DMS114 treated with DMSO at 0.1 percent for 48 hours (cell line): ENCODE measurements at regions not wholly inside any gene's neighbourhood (a gene's known extent, or its start where the extent isn't known, plus 50 kb on each side); places are given as distances from the start of the nearest gene placed in this dataset.
"Not testable (repeated sequence)": the region's sequence is repeated elsewhere in the genome, so short reads cannot be mapped to it uniquely, and the experiment has no call there.

ENCODE experiments used
- DNase-seq: peaks from one replicate; lab custom pipeline; 2025; ENCODE audit not compliant: unreplicated experiment; lab: John Stamatoyannopoulos, UW

DNA sequence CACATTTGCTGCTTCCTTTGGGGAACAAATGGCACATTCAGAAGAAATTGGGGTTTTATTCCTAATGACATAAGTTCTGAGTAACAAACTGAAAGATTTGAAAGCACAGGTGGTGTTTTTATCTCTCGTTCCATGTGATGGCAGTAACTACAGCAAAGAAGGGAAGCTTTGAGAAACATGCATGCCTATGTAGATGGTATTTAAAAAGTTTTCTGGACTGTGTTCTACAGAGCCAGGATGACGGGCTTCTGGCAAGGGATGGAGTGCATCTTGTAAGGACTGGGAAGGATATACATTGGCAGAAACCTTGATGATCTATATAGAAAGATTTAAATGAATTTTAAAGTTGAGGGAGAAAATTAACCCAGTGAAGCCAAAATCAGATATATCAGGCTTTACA is 362.2 kb upstream of the ROPN1 start:
- DNase-seq, result no peak

DNA sequence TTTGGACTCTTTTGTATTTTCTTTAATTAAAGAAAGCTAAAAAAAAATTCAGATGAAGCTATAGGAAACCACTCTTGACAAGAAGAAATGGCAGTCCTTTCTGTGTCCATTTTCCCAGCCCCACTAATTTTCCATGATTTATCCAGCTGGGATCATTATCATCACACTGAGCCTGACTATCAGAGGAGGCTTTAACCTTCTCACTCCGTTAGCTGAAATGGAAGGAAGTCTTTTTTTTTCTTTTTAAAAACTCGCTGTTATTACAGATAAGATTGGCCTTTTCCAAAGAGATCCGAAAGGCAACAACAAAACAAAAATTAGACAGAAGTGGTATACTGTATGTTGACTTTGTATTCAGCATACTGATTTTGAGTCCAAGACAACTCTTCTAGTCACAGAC is 366.2 kb upstream of the ROPN1 start:
- DNase-seq, result no peak

DNA sequence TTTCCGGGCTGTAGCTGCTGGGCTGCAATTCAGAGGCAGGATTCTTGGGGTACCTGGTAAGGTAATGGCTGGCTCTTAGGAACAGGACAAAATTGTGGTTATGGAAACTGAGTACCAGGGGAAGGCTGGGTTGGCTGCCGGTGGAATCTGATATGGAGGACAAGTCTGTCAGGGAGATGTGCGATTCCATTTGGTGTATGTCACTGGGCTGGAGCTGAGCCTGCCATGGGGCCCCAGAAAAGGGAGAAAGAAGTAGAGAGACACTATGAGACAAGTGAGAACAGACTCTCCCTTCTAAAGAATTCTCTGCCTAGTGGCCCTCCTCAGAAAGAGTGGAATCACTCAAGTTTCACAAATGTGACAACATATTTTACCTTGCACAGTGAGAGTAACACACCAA is 368.2 kb upstream of the ROPN1 start:
- DNase-seq, result no peak

DNA sequence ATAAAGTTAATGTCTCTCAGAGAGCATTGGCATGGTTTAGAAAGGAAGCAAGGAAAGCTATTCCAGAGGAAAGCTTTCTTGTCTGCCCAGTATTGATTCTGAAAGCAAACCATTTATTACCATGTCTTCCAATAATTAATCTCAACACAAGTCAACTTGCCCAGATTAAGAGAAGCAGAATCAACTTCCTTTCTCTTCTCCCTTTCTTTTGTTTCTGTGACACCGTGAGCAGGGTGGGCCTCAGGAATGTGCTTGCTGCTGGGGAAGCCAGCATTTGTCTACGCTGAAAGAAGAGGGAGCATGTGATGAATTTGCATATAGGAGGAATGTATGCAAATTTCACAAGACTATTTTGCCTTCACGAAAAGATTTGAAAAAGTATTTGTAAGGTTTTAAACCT is 368.6 kb upstream of the ROPN1 start:
- DNase-seq, result no peak

DNA sequence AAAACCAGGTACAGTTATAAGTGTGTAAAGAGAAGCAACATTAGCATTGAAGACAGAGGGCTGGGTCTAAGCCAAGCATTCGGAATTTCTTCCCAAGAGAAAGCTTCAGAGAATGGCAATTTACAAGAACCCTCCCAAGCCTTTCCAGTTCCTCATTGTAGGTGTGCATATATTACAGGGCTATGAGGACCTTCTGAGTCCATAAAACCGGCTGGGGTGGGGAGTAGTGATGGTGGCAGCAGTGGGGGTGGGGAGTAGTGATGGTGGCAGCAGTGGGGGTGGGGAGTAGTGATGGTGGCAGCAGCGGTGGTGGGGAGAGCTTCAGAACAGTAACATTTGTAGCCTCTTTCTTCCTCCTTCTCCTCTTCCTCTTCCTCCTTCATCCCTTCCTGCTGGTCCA is 368.7 kb upstream of the UMPS start:
- no peak for DNase-seq

DNA sequence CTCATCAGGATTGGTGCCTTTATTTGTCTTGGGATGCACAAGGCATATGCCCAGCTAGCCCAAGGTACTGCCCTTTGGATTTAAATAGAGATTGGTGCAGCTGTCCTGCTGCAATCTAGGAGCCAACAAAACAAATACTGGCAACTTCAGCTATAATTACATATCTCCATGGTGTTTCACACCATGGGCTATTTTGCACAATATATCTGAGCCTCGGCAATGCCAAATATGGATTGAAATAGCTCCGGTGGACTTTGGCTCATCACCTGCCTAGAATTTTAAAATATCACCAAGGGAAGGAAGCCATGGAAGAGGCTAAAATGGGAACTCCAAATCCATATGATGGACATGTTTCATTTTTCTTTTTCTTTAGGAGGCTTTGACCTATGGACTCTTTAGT is 367.8 kb upstream of the UMPS start:
- DNase-seq, result no peak

DNA sequence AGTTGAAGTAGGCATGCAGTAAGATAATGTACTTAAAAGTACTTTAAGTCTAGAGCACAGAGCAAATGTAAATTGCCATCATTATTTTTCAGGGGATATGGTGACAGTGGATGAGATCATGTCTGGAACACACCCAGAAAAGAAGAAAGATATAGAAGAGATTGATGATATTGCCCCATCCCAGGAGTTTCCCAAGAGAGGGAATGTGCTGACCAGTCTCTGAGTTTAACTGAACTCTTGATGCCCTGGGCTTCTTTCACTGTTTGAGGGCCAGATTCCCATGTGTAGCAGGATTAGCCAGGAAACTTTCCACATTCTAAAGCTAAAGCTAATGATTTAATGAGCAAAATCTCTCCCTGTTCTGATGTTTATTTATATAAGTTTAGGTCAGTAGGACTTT is 366.8 kb upstream of the UMPS start:
- DNase-seq, result no peak

DNA sequence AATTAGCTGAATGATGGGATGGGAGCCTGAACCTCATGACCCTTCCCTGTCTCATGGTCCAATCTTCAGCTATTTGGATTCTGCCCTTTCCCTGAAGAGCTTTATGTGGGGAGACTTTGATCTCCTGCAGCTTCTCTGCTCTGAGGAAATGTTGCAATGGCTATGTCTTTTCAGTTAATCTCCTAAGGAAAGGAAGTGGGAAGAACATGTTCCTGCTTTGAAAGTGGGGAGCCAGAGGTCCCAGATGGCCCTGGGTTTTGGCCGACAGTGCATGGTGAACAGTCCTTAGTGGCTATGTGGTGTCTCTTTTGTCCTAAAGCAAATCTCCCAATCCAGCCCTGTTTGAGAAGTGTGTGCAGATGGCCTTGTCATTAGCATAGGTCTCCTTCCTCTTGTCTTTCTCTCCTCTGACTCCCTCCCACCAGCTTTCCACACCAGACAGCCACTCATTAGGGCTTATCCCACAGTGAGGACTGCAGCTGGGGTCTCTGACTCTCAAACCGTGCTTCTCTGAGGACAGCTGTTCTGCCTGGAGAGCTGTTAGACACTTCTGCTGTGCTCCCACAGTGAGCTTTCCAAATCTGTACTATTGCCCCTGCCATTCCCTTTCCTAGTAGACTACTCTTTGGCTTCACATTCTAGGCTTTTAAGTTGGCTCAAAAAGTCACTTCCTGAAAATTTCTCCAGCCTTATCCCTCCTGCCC is 365.8 kb upstream of the UMPS start:
- DNase-seq, result no peak

DNA sequence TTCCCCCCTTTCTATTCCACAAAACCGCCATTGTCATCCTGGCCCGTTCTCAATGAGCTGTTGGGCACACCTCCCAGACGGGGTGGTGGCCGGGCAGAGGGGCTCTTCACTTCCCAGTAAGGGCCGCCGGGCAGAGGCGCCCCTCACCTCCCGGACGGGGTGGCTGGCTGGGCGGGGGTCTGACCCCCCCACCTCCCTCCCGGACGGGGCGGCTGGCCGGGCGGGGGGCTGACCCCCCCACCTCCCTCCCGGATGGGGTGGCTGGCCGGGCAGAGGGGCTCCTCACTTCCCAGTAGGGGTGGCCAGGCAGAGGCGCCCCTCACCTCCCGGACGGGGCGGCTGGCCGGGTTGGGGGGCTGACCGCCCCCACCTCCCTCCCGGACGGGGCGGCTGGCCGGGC is 363.6 kb upstream of the UMPS start:
- not testable (repeated sequence) for DNase-seq

DNA sequence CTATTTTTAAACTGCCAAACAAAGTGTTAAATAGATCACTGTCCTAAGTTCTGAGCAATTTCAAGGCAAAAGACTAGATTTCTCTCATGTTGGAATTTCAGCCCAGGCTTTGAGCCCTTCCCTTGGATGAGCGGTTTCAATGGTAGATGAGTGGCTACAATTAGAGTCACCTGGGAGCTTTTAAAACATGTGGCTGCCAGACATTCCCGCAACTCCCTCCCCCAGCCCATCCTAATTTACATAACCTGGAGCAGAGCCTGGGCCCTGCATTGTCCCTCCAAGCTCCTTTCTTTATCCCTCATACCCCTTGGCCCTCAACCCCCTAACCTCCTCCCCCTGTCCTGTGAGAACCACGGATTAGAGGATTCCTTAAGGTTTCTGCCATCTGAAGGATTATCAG is 357.5 kb upstream of the UMPS start:
- DNase-seq, result no peak

DNA sequence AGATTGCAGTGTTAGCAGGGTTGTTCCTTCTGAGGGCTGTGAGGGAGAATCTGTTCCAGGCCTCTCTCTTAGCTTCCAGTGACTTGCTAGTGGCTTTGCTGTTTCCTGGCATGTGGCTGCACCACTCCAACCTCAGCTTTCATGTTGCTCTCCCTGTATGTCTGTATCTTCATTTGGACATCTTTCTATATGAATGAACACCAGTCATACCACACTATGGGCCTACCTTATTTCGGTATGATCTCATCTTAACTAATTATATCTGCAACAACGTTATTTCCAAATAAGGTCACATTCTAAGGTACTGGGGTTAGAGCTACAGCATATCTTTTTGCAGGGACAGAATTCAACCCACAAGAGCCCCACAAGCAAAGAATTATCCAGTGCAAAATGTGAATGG is 356.7 kb upstream of the UMPS start:
- DNase-seq, result no peak

DNA sequence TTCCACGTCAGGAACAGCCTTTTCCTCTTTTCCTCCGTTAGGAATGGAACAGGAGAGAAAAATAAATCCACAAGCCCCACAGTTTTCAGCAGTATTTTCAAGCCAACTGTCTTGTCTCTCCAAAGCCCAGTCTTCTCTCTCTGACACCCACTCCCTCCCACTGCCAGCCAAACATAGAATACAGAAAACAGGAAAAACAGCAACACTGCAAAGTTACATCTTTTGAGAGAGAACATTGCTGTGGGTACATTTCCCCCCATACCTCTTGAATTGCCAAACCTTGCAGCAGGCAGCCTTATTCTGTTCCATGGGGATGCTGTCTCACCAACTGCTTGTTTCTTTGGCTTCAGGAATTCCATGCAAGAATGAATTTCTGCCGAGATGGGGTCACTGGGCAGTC is 355.7 kb upstream of the UMPS start:
- no peak for DNase-seq

DNA sequence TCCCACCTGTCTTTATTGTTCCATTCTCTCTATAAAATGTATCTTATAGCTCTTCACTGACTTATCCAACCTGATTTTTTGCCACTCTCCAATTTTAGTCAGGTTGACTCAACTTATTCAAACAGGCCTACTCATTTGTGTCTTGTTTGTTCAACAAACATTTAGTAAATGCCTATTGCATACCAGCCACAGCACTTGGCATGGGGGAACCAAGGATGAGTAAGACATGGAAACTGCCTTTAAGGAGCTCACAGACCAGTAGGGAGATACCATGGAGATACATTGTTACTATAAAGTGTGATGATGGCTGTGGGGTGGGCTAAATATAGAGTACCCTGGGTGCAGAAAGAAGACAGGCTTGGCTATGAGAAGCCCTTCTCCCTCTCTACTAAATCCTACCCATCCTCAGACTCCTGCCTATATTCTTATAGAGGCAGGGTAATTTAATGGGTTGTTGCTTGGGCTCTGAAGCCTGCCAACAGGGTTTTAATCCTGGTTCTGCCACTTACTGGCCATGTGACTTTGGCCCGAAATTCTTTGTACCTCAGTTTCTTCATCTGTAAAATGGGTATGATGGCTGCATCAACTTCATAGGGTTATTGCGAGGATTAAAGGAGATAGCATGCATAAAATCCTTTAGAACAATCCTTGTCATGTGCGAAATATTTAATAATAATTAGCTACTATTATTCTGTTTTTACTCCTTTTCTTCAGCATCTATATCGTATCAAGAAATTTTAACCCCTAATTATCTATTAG is 348.5 kb upstream of the UMPS start:
- no peak for DNase-seq

DNA sequence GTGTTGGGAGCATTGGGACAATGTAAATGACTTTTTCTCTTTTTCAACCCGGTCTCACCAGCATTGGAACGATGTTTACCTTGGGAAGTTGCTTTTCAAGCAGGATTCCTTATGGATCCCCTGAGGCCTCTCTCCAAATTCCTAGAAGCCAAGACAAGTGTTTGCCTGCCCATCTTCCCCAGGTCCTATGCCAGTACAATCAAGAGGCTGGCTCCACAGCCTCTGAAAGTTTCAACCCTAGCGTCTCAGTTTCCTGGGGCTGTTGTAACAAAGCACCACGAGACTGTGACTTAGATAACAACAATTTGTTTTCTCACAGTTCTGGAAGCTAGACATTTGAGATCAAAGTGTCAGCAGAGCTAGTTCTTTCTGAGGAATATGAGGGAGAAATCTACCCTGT is 347.2 kb upstream of the UMPS start:
- DNase-seq, result no peak

DNA sequence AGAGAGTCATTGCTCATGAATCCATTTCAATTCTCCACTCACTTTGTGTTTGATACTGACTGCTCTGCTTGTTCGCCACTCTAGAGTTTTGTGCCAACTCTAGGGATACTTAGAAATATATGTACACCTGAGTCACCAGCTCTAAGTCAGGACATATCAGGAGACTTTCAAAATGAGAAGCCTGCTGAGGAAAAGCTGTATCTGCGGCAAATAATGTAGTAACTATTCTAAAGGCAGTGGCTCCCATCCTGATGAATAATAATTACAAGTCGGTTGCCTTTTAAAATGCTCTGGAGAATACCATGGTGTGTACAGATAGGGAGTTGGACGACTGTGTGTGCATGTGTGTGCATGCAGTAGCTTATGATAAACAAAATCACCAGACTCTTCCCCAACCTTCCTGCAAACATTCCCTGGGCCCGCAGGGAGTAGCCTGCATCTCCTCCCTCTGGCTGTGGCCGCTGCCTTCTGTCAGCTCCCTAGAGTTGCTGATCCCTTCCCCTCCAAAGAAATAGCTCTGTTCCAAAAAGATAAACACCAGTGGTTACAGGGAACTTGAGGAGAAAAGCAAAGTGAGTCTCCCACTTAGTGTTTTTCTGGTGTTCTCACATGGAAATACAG is 346.3 kb upstream of the UMPS start:
- no peak for DNase-seq

DNA sequence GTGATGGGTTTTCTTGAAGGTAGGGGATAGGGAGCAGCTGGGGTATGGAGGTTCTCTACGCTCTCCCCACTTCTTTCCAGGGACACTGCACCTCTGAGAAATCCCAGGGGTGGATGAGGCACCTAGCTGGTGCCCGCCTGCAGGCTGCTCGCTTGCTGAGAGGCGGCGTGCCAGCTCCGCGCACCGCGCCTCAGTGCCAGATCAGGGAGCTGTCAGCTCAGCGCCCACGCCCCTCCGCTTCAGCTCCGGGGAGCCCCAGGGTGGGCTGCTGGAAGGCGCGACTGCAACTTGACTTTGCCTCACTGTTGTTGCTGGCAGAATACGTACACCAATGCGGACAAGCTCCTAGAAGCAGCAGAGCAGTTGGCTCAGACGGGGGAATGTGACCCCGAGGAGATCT is 345.7 kb upstream of the UMPS start:
- no peak for DNase-seq

DNA sequence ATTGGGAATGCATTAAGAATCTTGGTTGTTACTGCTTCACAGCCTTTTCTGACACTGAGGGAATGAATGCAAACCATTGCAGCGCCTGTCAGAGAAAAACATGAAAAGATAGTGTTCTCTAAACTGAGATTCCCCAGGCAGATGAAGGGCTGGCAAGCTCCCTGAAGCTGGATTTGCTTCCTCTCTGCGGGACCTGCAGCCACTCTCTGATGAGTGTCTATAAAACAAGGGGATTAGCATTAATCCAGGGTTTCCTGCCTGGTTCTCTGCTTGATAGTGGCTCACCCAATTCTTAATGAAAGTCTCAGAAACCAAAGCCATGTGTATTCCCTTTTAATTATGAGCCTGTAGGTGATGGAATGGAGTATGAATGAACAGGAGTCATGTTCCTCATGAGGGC is 344.3 kb upstream of the UMPS start:
- DNase-seq, result no peak

DNA sequence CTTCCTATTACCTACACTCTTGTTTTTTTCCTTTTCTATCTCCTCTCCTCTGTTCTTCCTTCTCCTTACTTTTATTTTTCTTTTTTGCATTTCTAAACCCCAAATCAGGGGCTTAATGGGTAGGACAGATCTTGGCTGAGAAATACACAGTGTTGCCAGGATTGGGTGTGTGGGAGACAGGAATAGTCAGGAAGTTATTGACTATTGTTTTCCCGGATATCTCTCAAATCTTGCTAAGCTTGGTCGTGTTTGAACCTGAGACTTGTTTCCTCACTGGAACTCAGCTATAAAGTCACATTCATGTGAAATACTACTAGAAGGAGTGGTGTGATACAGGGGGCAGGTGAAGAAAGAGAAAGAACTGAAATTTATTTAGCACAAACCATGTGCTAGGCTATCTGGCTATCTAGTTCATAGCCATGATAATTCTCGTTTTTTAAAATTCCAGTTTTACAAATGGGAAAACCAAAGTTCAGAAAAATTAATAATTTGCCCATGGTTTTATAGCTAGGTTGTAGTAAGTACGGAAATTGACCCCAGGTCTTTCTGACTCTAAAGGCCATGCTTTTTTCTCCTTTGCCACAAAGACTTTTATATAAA is 343.2 kb upstream of the UMPS start:
- DNase-seq, result no peak

DNA sequence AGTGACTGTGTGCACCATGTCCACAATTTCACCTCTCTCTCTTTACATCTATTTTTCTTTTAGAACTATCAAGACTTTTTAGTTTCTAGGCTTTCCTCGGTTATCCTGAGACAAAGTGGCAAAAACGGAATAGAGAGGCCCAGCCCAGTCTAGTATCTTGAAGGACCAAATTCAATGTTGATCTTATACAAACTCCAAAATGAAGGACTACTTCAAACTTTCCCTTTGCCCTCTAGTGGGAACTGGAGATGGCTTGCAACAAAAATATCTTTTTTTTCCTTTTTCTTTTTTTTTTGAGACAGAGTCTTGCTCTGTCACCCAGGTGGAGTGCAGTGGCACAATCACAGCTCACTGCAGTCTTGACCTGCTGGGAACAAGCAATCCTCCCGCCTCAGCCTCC is 338.5 kb upstream of the UMPS start:
- no peak for DNase-seq

DNA sequence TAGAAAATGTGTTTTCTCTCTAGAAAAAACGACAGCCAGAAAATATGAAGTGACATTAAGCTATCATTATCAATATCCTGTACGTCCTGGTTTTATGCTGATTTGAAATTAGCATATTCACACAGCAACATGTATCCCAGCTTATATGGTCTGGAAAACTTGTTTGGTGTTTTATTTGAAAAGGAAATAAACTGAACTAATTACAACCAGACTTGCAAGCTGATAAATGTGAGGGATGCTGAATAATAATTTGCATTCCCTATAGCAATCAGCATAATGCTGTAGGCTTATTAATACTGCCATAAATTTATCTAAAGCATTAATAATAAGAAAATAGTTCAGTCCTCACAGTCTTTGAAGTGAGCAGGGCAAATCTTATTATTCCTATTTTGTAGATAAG is 336.9 kb upstream of the UMPS start:
- no peak for DNase-seq

DNA sequence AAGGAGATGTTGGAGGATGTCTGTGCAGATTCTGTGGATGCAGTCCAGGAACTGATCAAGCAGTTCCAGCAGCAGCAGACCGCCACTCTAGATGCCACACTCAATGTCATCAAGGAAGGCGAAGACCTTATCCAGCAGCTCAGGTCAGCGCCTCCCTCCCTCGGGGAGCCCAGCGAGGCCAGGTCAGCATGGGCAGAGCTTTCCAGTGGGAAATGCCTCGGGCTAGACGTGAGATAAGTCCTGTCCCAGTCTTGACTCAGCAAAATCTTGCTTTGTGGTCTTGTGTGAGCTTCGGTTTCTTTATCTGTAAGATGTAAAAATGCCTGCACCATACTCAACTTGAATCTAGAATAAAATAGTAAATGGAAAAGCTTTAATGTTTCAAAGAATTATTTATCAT is 335.1 kb upstream of the UMPS start:
- no peak for DNase-seq
